MG63 (cell line): ENCODE measurements at regions not wholly inside any gene's neighbourhood (a gene's known extent, or its start where the extent isn't known, plus 50 kb on each side); places are given as distances from the start of the nearest gene placed in this dataset.

Experiments used
- DNase-seq: peaks from one replicate; pipeline ENCODE4 v3.0.0-alpha.2; 2020
- H3K27me3 ChIP-seq: fragments of 250-450 bp; sonication (Bioruptor Pico); 2 replicates; pipeline ENCODE4 v1.5.1; 2020; ENCODE audit warnings: mild to moderate bottlenecking, moderate library complexity
- H3K36me3 ChIP-seq: fragments of 250-450 bp; sonication (Bioruptor Pico); 2 replicates; pipeline ENCODE4 v1.5.1; 2020; ENCODE audit warnings: mild to moderate bottlenecking, moderate library complexity
- H3K4me3 ChIP-seq: fragments of 250-450 bp; sonication (Bioruptor Pico); 2 replicates; pipeline ENCODE4 v1.5.1; 2020; ENCODE audit warnings: mild to moderate bottlenecking, moderate library complexity
- H3K9me3 ChIP-seq: fragments of 250-450 bp; sonication (Bioruptor Pico); 2 replicates; pipeline ENCODE4 v1.5.1; 2020; ENCODE audit warnings: mild to moderate bottlenecking, moderate library complexity

DNA sequence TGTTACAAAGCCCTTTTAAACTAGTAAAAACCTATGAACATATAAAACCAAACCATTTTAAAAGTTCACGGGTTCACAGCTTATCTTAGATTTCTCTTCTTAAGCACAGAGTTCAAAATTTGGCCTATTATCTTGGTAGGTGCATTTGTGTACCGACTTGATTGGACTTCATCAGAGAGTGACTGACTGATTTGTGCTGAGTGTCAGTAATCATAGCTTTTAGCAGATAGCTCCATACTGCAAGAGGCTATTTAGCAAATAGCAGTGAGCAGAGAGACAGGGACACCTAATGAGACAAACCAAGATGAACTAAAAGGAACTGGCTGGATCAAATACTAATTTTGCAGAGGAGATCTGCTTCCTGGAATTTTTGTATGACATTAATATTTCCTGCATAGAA lies 274.5 kb downstream of the PRR16 start:
- no peaks in the 10 kb centered on the region for H3K36me3 ChIP-seq
- H3K9me3 ChIP-seq, result no peaks in the 10 kb centered on the region
- H3K4me3 ChIP-seq, result no peak overlapping the region
- DNase-seq, result no peak
- no peaks in the 10 kb centered on the region for H3K27me3 ChIP-seq

DNA sequence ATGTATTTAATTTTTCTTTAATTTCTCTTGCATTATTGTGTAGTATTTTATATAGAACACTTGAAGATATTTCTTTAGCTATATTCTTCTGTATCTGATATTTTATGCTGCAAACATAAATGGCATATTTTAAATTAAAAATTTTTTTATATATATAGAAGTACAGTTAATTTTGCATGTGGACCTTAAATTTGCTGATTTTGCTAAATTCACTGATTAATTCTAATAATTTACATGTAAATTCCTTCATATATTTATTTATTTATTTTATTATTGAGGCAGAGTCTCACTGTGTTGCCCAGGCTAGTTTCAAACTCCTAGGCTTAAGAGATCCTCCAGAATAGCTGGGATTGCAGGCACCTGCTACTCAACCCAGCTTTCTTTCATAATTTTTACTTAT lies 276.9 kb downstream of the PRR16 start:
- Histone ChIP-seq H3K27me3 (no peaks in the 10 kb centered on the region), H3K4me3 (no peak overlapping the region), H3K36me3 (no peaks in the 10 kb centered on the region), H3K9me3 (no peaks in the 10 kb centered on the region)
- DNase-seq, result no peak

DNA sequence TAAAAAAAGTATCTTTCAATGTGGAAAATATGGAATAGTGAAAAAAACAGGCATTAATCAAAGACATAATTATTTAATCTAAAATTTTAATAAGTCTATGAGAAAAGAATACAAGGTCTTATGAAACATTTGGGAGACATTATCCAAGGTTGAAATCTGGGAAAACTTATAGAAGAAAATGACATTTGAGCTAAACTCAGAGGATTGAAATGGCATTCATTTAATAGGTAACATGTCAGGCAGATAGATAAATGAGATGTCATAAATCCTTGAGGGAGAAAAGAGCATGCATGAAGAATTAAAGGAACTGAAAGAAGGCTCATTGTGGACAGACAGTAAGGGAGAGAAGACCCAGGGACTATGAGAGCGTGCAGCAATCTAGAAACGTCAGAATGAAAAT lies 284.4 kb downstream of the PRR16 start:
- Histone ChIP-seq H3K27me3 (no peaks in the 10 kb centered on the region), H3K9me3 (no peaks in the 10 kb centered on the region), H3K4me3 (no peak overlapping the region), H3K36me3 (no peaks in the 10 kb centered on the region)
- DNase-seq, result no peak

DNA sequence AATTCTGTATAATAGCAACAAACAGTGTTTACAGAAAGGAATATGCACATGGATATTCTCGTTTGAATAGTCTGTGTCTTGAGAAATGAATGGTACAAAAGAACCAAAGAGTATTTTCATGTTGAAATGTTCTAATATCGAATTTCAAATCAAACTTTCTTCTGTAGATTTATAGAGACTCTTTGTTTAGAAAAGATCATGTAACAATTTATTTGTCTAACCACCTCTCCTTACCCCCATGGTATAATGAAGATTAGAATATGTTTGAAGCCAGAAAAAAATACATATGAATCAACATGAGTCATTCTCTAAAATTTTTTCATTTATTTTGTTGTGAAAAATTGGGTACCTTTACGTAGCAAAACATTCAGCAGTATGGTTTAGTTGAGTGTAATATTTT lies 285.6 kb downstream of the PRR16 start:
- no peaks in the 10 kb centered on the region for H3K36me3 ChIP-seq
- no peak overlapping the region for H3K4me3 ChIP-seq
- H3K27me3 ChIP-seq, result no peaks in the 10 kb centered on the region
- no peaks in the 10 kb centered on the region for H3K9me3 ChIP-seq
- no peak for DNase-seq

DNA sequence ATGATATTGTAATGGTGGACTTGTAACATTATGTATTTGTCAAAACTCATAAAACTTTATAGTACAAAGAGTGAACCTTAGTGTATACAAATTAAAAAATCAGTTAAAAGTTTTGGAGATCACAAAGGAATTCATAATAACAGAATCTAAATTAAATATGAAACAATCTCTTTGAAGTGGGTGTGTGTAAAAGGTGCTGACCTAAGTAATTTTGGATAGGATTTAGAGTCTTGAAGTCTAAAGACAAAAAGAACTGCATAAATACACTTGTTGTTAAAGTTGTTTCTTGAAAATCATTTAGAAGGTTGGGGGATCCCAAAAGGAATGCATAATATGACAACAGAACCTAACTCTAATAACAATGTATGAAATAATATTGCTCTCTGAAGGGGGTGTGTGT lies 295.5 kb downstream of the PRR16 start:
- no peak overlapping the region for H3K4me3 ChIP-seq
- H3K27me3 ChIP-seq, result no peaks in the 10 kb centered on the region
- peaks cover 8% of the 10 kb centered on the region; the same call in 1 of the 2 replicates for H3K9me3 ChIP-seq
- no peak for DNase-seq
- no peaks in the 10 kb centered on the region for H3K36me3 ChIP-seq

DNA sequence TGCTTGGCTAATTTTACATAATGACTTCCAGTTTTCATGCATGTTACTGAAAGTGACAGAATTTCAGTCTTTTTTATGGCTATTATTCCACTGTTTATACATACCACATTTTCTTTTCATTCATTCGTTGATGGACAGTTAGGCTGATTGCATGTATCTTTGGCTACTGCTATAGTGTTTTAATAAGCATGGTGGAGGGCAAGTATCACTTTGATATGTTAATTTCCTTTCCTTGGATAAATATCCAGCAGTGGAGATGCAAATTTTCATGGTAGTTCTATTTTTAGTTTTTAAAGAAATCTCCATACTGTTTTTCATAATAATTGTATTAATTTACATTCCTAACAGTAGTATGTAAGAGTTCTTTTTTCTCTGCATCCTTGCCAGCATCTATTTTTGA lies 297.9 kb downstream of the PRR16 start:
- Histone ChIP-seq H3K4me3 (no peak overlapping the region), H3K9me3 (no peaks in the 10 kb centered on the region), H3K36me3 (no peaks in the 10 kb centered on the region), H3K27me3 (no peaks in the 10 kb centered on the region)
- DNase-seq, result no peak

DNA sequence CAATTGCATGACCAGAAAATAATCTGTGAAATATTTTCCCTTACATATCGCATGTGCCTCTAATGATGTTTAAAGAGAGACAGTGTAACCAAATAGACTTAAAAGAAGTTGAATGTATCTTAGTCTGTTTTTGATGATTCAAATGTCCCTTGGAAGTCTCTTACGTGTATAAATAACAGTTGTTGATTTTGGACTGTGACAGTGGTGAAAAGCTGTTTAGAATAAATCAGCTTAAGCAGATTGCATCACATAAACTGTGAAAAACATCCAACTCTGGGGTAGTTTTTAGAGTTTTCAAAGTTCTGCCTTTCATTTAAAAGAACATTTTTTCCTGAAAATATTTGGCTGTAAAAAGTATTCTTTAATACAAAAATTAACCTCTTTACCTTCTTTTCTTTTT lies 301.1 kb downstream of the PRR16 start:
- H3K4me3 ChIP-seq, result no peak overlapping the region
- no peak for DNase-seq
- no peaks in the 10 kb centered on the region for H3K36me3 ChIP-seq
- no peaks in the 10 kb centered on the region for H3K27me3 ChIP-seq
- H3K9me3 ChIP-seq, result no peaks in the 10 kb centered on the region

DNA sequence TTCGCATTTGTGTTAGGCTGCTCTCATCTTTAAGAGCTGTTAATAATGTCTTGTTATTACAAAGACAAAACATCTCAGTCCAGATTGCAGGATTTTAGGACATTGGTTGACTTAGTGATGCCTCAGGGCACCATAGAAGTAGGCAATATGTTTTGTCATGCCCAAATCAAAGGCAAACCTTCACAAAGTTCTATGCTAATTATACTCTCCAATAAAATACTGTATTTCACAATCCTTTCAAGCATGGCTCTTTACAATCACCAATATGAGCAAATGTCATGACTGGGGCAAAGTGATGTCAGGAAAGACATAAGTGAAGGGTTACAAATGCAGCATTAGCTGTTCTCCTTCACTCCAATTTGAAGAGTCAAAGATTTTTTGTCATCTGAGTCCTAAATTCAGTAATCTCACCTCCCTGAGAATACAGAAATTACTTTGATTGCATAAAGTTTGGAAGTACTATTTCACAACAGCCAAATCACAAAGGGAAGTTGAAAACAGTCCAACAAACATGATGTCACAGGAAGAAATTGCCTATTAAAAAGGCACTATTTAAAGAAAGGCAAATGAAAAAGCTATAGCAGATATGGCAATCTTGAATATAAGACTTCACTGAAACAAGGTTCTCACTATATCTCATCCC lies 303.2 kb downstream of the PRR16 start:
- no peaks in the 10 kb centered on the region for H3K36me3 ChIP-seq
- H3K4me3 ChIP-seq, result no peak overlapping the region
- no peak for DNase-seq
- no peaks in the 10 kb centered on the region for H3K27me3 ChIP-seq
- H3K9me3 ChIP-seq, result no peaks in the 10 kb centered on the region

DNA sequence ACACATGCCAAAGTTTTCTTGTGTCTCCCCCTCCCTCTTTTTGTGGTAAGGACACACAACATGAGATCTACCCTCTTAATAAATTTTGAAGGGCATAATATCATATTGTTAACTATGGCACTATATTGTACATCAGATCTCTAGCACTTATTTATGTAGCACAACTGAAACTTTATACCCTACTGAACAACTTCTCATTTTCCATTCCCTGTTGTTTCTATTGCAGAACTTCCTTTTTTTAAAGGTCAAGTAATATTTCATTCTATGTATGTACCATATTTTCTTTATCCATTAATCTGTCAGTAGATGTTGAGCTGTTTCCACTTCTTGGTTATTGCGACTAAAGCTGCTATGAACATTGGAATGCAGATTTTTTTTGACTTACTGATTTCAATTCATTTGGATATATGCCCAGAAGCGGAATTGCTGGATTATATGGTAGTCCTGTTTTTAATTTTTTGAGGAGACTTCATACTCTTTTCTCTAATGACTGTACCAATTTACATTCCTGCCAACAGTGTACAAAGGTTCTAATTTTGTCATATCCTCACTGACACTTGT lies 305.3 kb downstream of the PRR16 start:
- Histone ChIP-seq H3K9me3 (no peaks in the 10 kb centered on the region), H3K4me3 (no peak overlapping the region), H3K36me3 (no peaks in the 10 kb centered on the region), H3K27me3 (no peaks in the 10 kb centered on the region)
- DNase-seq, result no peak

DNA sequence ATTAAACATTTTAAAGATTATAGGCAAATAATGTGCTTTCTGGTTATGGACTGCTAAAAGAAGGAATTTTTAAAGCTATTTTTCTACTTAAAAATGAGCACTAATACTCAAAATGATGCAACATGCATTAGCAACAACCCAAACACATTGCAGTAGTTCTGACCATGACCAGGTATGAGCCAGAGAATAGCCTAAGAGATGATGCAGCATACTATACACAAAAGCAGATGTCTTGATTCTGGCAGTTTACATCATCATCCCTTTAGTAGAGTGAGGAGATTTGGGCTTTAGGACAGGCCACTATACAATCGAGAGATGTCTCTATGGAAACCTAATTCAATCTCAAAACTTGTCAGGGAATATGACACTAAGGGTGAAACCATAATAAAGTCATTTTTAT lies 307.1 kb downstream of the PRR16 start:
- no peak for DNase-seq
- Histone ChIP-seq H3K36me3 (no peaks in the 10 kb centered on the region), H3K4me3 (no peak overlapping the region), H3K27me3 (no peaks in the 10 kb centered on the region), H3K9me3 (no peaks in the 10 kb centered on the region)

DNA sequence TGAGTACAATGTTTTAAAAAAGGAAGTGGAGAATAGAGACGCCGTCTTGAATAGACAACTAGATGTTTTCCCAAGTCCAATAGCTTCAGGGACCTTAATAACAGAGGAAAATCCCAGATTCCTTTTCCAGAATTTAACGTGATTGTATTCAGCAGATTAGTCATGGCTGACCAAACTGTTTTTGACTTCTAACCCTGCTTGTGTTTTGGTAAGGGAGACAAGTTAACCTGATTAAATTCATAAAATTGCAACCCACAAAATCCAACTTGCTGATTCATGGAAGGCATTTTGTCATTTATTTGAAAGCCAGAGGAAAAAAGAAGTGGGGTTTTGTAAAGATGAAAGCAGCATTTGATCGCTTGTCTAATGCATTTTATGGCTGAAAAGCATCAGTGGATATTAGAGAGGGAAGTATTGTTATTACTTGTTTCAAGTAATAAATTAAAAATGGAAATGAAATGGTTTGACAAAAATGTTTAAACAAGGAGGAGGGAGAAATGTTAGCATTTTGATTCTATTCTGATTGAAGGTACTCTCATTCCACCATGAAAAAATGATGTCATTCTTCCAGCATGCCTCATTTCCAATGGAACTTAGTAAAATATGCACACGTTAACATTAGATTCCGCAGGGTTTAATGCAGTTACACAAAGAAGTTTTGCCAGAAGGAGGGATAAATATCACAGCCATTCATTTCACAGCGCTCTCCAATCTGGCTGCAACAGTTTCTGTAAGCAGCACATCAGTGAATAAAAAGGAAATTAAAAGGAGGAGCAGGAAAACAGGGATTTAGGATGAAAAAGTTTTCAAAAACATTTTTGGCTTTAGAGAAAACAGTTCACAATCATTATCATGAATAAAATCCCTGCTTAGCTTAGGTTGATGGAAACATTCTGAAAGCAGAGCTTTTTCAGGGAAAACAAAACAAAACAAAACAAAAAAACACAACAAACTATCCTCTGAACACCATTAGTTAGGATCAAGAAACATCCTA lies 314.7 kb downstream of the PRR16 start:
- H3K4me3 ChIP-seq, result peak overlapping the region; percentile 13
- DNase-seq, result no peak
- H3K36me3 ChIP-seq, result no peaks in the 10 kb centered on the region
- H3K27me3 ChIP-seq, result no peaks in the 10 kb centered on the region
- no peaks in the 10 kb centered on the region for H3K9me3 ChIP-seq

DNA sequence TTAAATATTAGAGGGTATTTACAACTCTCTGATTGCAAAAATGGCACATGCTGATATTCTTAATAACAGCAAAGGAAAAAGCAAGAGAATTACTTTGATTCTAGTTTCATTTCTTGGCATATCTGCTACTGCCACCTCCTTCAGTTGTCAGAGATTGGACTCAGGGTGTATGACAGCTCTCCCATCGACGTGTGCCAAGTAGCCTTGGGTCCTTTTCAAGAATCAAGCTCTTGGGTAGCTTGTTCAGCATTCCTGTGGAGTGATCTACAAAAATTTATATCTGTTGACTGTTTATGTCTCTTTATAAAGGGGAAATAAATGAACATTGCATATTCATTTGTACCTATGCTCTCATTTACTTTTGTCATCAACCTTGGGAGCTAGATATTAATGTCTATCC lies 315.6 kb downstream of the PRR16 start:
- H3K4me3 ChIP-seq, result peak overlapping the region; percentile 13
- DNase-seq, result peak; percentile 85

DNA sequence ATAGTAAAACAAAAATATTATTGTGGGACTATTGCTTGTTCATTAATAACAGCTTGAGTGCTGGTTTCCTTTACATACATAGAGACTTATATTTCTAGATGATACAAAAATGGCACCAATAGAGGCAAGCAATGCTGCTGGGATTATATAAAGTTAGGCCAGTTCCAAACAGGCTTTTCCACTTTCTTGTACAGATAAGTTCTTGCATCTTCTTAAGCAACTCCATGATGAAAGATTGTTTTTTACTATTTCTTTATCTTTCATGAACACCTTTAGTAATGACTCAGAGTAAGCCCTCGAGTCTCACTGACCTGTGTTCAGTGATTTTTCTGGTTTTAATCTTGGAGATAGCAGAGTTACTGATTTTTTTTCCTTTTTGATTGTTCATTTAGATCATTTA lies 324.4 kb downstream of the PRR16 start:
- Histone ChIP-seq H3K36me3 (no peaks in the 10 kb centered on the region), H3K9me3 (no peaks in the 10 kb centered on the region), H3K4me3 (no peak overlapping the region), H3K27me3 (no peaks in the 10 kb centered on the region)
- no peak for DNase-seq

More for the DNA sequence above, 315.6 kb downstream of the PRR16 start:
- Histone ChIP-seq H3K36me3 (no peaks in the 10 kb centered on the region), H3K27me3 (no peaks in the 10 kb centered on the region), H3K9me3 (no peaks in the 10 kb centered on the region)

DNA sequence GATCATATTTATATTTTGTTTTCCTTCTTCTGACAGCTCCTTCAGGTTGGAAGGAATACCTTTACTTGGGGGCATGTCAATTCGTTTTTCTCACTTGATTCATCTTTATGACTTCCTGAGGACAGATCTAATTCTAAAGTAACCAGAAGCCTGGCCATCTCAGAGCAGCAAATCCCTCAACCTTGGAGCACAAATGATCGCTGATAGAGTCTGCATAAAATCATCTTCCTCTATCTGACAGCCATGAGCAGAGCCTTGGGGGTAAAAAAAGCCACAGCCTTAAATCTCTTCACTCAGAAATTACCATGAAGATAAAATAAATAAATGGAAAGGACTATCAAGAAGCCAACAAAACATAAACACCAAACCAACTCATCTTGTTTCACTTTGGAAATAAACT lies 325.8 kb downstream of the PRR16 start:
- Histone ChIP-seq H3K4me3 (no peak overlapping the region), H3K27me3 (no peaks in the 10 kb centered on the region), H3K36me3 (no peaks in the 10 kb centered on the region), H3K9me3 (no peaks in the 10 kb centered on the region)
- DNase-seq, result no peak

DNA sequence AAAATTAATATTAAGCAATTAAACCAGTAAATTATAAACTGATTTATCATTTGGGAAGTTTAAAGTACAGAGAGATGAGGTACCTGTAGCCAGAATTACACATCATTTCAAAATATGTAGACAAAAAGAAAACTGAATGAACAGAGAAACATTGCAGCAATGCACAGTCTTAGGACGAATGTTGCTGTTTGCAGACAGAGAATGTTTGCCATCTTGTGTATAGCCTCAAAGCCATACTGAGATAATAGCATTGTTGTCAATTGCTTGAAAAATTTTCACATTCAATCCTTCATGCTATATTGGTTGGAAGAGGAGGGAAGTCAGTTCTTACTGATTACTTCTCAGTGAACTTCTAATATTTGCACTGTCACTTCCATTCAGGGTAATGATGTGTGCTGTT lies 326.2 kb downstream of the PRR16 start:
- H3K9me3 ChIP-seq, result no peaks in the 10 kb centered on the region
- DNase-seq, result no peak
- no peak overlapping the region for H3K4me3 ChIP-seq
- H3K36me3 ChIP-seq, result no peaks in the 10 kb centered on the region
- no peaks in the 10 kb centered on the region for H3K27me3 ChIP-seq

DNA sequence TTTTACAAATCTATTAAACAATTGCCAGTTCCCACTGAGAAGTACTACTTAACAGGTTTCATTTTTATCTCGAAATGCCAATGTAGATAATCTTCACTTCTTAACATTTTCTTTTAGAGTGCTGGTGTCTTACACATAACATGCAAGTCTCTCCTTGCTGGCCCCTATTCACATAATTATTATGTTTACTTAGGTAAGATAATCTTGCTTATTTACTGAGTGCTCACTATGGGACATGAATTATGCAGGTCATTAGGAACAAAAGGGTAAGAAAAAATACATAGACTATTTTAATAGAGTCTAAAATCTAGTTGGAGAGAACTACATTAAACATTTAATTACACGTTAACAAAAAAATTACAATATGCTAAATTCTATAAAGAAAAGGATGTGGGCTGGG lies 328.4 kb downstream of the PRR16 start:
- no peaks in the 10 kb centered on the region for H3K36me3 ChIP-seq
- no peaks in the 10 kb centered on the region for H3K27me3 ChIP-seq
- no peak overlapping the region for H3K4me3 ChIP-seq
- no peaks in the 10 kb centered on the region for H3K9me3 ChIP-seq
- no peak for DNase-seq

DNA sequence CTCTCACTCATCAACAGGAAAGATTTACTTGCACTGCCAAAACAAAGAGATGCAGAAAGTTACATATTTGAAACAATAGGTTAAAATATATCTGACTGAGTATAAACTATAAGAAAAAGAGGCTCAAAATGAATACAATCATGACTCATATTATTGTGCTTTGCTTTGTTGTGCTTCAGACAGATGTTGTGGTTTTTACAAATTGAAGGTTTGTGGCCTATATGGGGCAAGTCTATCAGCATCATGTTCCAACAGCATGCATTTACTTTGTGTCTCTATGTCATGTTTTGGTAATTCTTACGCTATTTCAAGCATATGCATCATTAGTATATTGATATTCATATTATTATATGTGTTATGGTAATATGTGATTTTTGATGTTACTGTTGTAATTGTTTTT lies 330.0 kb downstream of the PRR16 start:
- H3K36me3 ChIP-seq, result no peaks in the 10 kb centered on the region
- H3K9me3 ChIP-seq, result no peaks in the 10 kb centered on the region
- DNase-seq, result no peak

DNA sequence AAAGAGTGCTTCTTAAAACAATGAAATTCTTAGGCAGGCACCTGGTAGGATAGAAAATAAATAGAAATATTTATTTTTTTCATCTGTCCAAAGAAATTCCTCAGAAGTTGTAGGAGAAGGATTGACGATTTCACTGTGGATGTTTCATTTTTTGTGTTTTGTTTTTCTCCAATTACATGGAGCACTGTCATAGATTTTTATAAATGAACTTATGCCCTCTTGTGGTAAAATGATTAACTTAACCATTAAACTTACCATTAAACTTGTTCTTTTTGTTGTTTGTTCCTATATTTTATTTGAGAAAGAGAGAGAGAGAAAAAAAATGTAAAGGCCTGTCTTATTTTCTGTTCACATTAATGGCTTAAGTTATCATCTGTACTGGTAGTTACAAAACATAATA lies 339.2 kb downstream of the PRR16 start:
- DNase-seq, result no peak
- H3K9me3 ChIP-seq, result no peaks in the 10 kb centered on the region
- H3K27me3 ChIP-seq, result no peaks in the 10 kb centered on the region
- no peak overlapping the region for H3K4me3 ChIP-seq
- no peaks in the 10 kb centered on the region for H3K36me3 ChIP-seq

More for the DNA sequence above, 330.0 kb downstream of the PRR16 start:
- H3K4me3 ChIP-seq, result no peak overlapping the region
- no peaks in the 10 kb centered on the region for H3K27me3 ChIP-seq
